GM19023 (cell line): ENCODE measurements at regions not wholly inside any gene's neighbourhood (a gene's known extent, or its start where the extent isn't known, plus 50 kb on each side); places are given as distances from the start of the nearest gene placed in this dataset.

Source experiments
- ATAC-seq: cut with Tn5 transposase; IDR thresholded peaks from one replicate; pipeline ENCODE4 v1.9.1; 2021; ENCODE audit warnings: mild to moderate bottlenecking, moderate library complexity; ENCODE audit not compliant: unreplicated experiment

GRCh38 chr2:209331291-209331844, 92.5 kb upstream of the MAP2 start:
- no peak for ATAC-seq

GRCh38 chr2:209334188-209335017, 89.4 kb upstream of the MAP2 start:
- ATAC-seq, result peak; percentile 70

- ATAC-seq, result no peak
Observed at GRCh38 chr2:209340522-209340921, 83.3 kb upstream of the MAP2 start.

DNA sequence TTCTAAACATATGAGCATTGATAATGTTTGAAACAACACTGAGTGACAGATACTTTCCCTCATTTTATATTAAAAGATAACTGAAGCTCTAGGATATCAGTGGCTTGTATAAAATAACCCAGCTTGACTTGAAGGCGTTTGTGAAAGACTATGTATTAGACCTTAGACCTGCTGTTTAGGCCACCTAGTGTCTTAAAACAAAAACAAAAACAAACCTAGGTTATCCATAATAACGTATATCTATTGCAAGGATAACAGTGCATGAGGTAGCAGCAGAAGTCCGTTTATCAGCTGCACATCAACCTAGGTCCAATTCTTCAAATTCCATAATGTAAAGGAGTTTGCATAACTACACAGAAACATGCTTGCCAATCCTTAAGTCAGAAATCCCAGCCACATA, 79.5 kb upstream of the MAP2 start:
- ATAC-seq, result no peak

GRCh38 chr2:209348433-209348832, 75.4 kb upstream of the MAP2 start:
- ATAC-seq, result no peak

DNA sequence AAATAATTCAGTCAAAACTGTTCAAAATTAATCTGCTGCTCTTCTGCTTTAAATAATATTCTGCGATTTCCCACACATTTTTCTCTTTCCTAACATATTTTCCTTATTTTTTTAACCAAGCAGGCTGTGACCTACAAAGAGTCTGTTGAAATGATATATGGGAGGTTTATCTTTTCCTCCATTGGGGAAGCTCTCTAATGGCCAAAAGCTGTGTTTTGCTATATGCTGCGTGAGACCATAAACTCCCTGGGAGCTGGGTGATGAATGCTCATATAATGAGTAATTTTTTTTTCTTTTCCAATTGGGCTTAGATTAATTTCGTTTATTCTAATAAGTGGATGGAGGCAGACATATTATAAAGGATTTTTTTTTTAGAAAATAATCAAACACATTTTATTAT, 72.2 kb upstream of the MAP2 start:
- ATAC-seq, result no peak

DNA sequence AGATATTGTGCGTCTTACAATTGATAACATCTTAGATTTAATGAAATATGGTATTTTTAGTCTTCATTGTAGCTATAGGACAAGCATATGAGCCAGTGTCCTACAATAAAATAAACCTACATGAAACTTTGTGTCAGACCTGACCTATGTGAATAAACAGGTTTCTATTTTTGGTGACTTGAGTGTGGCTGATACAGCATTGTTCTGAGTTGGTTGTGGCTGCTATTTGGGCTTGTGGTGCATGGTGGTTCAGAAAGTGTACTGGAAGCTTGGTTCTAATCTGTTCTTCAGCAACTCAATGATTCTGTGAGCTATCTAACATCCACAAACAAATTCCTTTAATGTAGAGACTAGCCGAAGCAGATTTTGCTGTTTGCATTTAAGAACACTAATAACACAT, 64.9 kb upstream of the MAP2 start:
- no peak for ATAC-seq

DNA sequence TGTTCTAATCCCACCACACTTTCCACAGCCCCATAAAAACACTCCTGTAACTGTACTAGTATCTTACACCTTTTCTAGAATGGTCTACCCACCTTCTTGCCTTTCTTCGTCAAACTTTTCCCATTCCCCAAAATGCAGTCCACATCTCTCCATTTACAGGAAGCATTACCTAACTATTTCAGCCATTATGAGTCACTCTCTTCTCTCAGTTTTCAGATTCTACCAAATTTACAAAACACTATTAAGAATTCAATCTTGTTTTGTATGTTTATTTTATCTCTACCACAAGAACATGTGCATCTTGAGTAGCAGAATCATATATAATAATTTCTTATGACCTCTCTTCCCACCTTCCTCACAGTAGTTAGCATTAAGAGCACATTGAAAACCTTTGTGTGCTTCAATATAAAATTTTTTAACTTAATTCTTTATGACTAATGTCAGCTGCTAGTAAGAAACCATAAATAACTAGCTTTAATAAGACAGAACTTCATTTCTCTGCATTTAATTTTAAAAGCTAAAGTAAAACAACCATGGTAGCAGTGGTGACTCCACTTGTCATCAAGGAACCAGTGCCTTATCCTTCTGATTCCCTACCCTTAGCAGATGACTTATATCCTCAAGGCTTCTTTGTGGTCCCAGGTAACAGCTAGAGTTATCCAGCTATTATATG, 56.6 kb upstream of the MAP2 start:
- ATAC-seq, result no peak

- ATAC-seq, result no peak
Observed at GRCh38 chr2:209368406-209368805, 55.4 kb upstream of the MAP2 start.

- ATAC-seq, result no peak
Observed at GRCh38 chr2:209368914-209369313, 54.9 kb upstream of the MAP2 start.

DNA sequence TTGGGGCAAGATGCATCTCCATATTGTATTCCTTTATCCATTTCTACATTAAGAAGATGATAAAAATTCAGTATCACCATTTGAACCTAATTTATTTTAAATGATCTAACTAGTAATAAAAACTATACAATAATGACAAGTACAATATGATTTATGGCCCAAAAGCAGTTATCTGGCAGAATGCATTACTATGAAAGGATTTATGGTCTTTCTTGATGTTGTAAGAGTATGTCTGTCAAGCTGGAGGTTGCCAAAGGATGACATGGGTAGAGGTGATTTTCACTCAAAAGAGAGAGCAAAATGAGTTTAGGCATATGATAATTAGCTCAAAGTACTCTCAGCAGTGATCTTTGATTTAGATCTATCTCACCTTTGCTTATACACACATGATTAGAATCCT, 54.2 kb upstream of the MAP2 start:
- ATAC-seq, result no peak

DNA sequence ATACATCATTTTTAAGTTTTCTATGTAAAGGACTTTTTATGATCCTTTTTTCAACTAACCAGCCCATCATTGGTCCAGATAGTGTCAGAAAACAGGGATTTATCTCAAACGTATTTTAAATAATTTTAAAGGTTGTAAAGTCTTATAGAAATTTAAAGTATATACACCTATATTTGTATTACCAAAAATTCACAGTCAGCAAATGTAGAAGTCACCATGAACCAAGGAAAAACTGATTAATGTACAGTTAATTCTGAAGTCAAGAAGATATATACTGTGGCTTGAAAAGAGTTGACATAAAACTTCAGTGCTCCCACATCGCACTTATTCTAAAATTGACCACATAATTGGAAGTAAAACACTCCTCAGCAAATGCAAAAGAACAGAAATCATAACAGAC, 52.4 kb upstream of the MAP2 start:
- ATAC-seq, result no peak
